Lower lobe of right lung (tissue), 2 donors: ENCODE measurements at regions not wholly inside any gene's neighbourhood (a gene's known extent, or its start where the extent isn't known, plus 50 kb on each side); places are given as distances from the start of the nearest gene placed in this dataset.
A peak's percentile ranks its signal among the peaks of the same experiment; 100 is the strongest.

Experiments
- ATAC-seq, 2 donors: fragments of 200-7000 bp; cut with Tn5 transposase; one replicate each; pipeline ENCODE4 v1.9.1; 2020 to 2022; ENCODE audit warnings: mild to moderate bottlenecking in 2 of 2, moderate library complexity in 2 of 2
- DNase-seq: peaks from one replicate; pipeline ENCODE4 v3.0.0-alpha.2; 2020
- H3K27ac ChIP-seq: fragments of 200-600 bp; one replicate; pipeline ENCODE4 v1.8.0; 2022
- H3K27me3 ChIP-seq: fragments of 200-600 bp; one replicate; pipeline ENCODE4 v1.8.0; 2022; ENCODE audit warnings: low read depth
- H3K36me3 ChIP-seq: fragments of 200-600 bp; one replicate; pipeline ENCODE4 v1.8.0; 2022; ENCODE audit warnings: mild to moderate bottlenecking
- H3K4me1 ChIP-seq: fragments of 200-600 bp; one replicate; pipeline ENCODE4 v1.8.0; 2022
- H3K4me3 ChIP-seq: fragments of 200-600 bp; one replicate; pipeline ENCODE4 v1.8.0; 2022; ENCODE audit warnings: mild to moderate bottlenecking
- H3K9me3 ChIP-seq: fragments of 200-600 bp; one replicate; pipeline ENCODE4 v1.8.0; 2022
- CTCF ChIP-seq: fragments of 200-600 bp; IDR thresholded peaks from one replicate; pipeline ENCODE4 v1.8.0; 2022; ENCODE audit warnings: antibody characterized with exemption, mild to moderate bottlenecking
- intact Hi-C: fragments of 100-400 bp; cut with DNase I; formaldehyde crosslinking; loops from one replicate; pipeline ENCODE4 v1.11.0; 2022
- donor health status: DM: no; HTN: yes; CAD: no; lungs with severe emphysema.

DNA sequence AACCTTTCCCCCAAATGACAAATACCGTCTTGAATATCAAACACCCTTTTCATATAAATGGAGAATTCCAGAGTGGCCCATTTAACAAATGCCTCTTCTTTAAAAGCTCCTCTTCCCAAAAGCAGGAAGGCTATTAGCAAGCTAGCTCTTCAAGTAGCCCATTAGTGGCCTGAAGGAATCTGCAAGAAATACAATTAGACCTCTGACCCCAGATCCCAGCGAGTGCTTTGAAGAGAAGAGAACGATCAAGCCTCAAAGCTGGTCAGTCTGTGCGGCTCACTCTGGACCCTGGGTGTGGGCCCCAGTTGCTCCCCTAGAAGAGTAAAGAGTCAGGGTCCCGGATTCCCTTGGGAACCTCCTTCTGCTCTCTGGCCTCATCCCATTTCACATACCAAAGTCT lies 325.6 kb downstream of the NUAK1 start:
- DNase-seq: no peak
- Histone ChIP-seq H3K4me1 (no peaks in the 10 kb centered on the region), H3K27ac (no peak overlapping the region), H3K27me3 (no peaks in the 10 kb centered on the region), H3K4me3 (no peak overlapping the region), H3K36me3 (no peaks in the 10 kb centered on the region), H3K9me3 (no peaks in the 10 kb centered on the region)
- ATAC-seq: no peak
- intact Hi-C loops: no loop called here
- no peak for TF ChIP-seq CTCF

- Histone ChIP-seq H3K27ac (no peak overlapping the region), H3K36me3 (no peaks in the 10 kb centered on the region), H3K27me3 (no peaks in the 10 kb centered on the region), H3K4me1 (peaks cover 1% of the 10 kb centered on the region), H3K9me3 (no peaks in the 10 kb centered on the region), H3K4me3 (no peak overlapping the region)
- intact Hi-C loops: no loop called here
- DNase-seq (no peak), ATAC-seq (no peak)
- TF ChIP-seq CTCF: no peak
These were observed 324.5 kb downstream of the NUAK1 start for GRCh38 chr12:105814283-105814682.

GRCh38 chr12:105819549-105819948 lies 319.2 kb downstream of the NUAK1 start:
- DNase-seq (no peak), ATAC-seq (no peak)
- Histone ChIP-seq H3K9me3 (no peaks in the 10 kb centered on the region), H3K36me3 (no peaks in the 10 kb centered on the region), H3K27me3 (no peaks in the 10 kb centered on the region), H3K4me1 (peaks cover 27% of the 10 kb centered on the region), H3K27ac (no peak overlapping the region), H3K4me3 (no peak overlapping the region)
- intact Hi-C loops: no loop called here
- TF ChIP-seq CTCF: no peak

GRCh38 chr12:105820429-105821125 lies 318.2 kb downstream of the NUAK1 start:
- H3K36me3 ChIP-seq: no peaks in the 10 kb centered on the region
- intact Hi-C loops: no loop called here
- DNase-seq: no peak
- no peak for TF ChIP-seq CTCF
- H3K4me1 ChIP-seq: peaks cover 27% of the 10 kb centered on the region
- no peaks in the 10 kb centered on the region for H3K9me3 ChIP-seq
- peak overlapping the region; percentile 10 for H3K27ac ChIP-seq
- H3K4me3 ChIP-seq: no peak overlapping the region
- no peaks in the 10 kb centered on the region for H3K27me3 ChIP-seq
- peak; percentile 35 to 66 for ATAC-seq

GRCh38 chr12:105822131-105823105 lies 316.3 kb downstream of the NUAK1 start:
- H3K9me3 ChIP-seq: peaks cover 4% of the 10 kb centered on the region
- no peaks in the 10 kb centered on the region for H3K36me3 ChIP-seq
- DNase-seq (no peak), ATAC-seq (no peak)
- no peak overlapping the region for H3K4me3 ChIP-seq
- no peak for TF ChIP-seq CTCF
- no peaks in the 10 kb centered on the region for H3K27me3 ChIP-seq
- no peak overlapping the region for H3K27ac ChIP-seq
- intact Hi-C loops: no loop called here
- peaks cover 27% of the 10 kb centered on the region for H3K4me1 ChIP-seq
